Left kidney (tissue), 1 donor: ENCODE measurements at regions not wholly inside any gene's neighbourhood (a gene's known extent, or its start where the extent isn't known, plus 50 kb on each side); places are given as distances from the start of the nearest gene placed in this dataset.

Experiments
- DNase-seq: peaks from one replicate; pipeline ENCODE4 v3.0.0-alpha.2; 2013

GRCh38 chr21:28459193-28459592, 533.5 kb downstream of the LTN1 start:
- DNase-seq, result no peak

- no peak for DNase-seq
These were observed 534.2 kb downstream of the LTN1 start for GRCh38 chr21:28458446-28458845.

GRCh38 chr21:28455253-28455600, 537.5 kb downstream of the LTN1 start:
- no peak for DNase-seq

GRCh38 chr21:28454564-28455252, 538.0 kb downstream of the LTN1 start:
- no peak for DNase-seq

GRCh38 chr21:28447462-28447861, 545.2 kb downstream of the LTN1 start:
- DNase-seq, result no peak

GRCh38 chr21:28445141-28445830, 547.4 kb downstream of the LTN1 start:
- no peak for DNase-seq

- DNase-seq, result no peak
These were observed 548.1 kb downstream of the LTN1 start for GRCh38 chr21:28444557-28444956.

GRCh38 chr21:28444111-28444510, 548.6 kb downstream of the LTN1 start:
- DNase-seq, result no peak

GRCh38 chr21:28442624-28443023, 550.1 kb downstream of the LTN1 start:
- no peak for DNase-seq

- no peak for DNase-seq
These were observed 550.6 kb downstream of the LTN1 start for GRCh38 chr21:28442085-28442484.

GRCh38 chr21:28439788-28440187, 552.9 kb downstream of the LTN1 start:
- no peak for DNase-seq

- no peak for DNase-seq
These were observed 553.4 kb downstream of the LTN1 start for GRCh38 chr21:28439251-28439650.

GRCh38 chr21:28437061-28437460, 555.6 kb downstream of the LTN1 start:
- no peak for DNase-seq

GRCh38 chr21:28436286-28436932, 556.3 kb downstream of the LTN1 start:
- DNase-seq, result no peak

GRCh38 chr21:28431527-28432200, 561.0 kb downstream of the LTN1 start:
- DNase-seq, result no peak

- DNase-seq, result no peak
These were observed 561.7 kb downstream of the LTN1 start for GRCh38 chr21:28431022-28431421.

- no peak for DNase-seq
These were observed 563.5 kb downstream of the LTN1 start for GRCh38 chr21:28429161-28429560.

GRCh38 chr21:28427394-28428022, 565.2 kb downstream of the LTN1 start:
- no peak for DNase-seq

GRCh38 chr21:28426545-28426944, 566.1 kb downstream of the LTN1 start:
- DNase-seq, result no peak

- no peak for DNase-seq
These were observed 569.0 kb downstream of the LTN1 start for GRCh38 chr21:28423521-28424190.

- no peak for DNase-seq
These were observed 570.8 kb downstream of the LTN1 start for GRCh38 chr21:28421716-28422524.
